Caco-2 (cell line): ENCODE measurements at regions not wholly inside any gene's neighbourhood (a gene's known extent, or its start where the extent isn't known, plus 50 kb on each side); places are given as distances from the start of the nearest gene placed in this dataset.
"Not testable (repeated sequence)": the region's sequence is repeated elsewhere in the genome, so short reads cannot be mapped to it uniquely, and the experiment has no call there.

Source experiments
- BruUV-seq: library from RNA; stranded (reverse); fragments of 400-500 nt; replicated peaks from 2 replicates; lab custom pipeline; 2021; lab: Mats Ljungman, UMichigan
- CTCF ChIA-PET: fragments of 300-600 bp; sonication (Branson Sonifier 250); formaldehyde crosslinking; loops from one replicate; lab custom pipeline; 2022; ENCODE audit warnings: antibody characterized with exemption; lab: Charles Lee
- POLR2A ChIA-PET: fragments of 300-600 bp; sonication (Branson Sonifier 250); formaldehyde crosslinking; loops from one replicate; lab custom pipeline; 2022; ENCODE audit warnings: antibody characterized with exemption; lab: Charles Lee
- DNase-seq, 2 experiments: peaks; one replicate each; pipeline versions ENCODE4 v3.0.0 to v3.0.0-alpha.2; 2020 to 2022
- H3K27me3 ChIP-seq: replicated peaks from 2 replicates; pipeline ENCODE4 v1.6.0; 2011; ENCODE audit warnings: low read length; ENCODE audit not compliant: control insufficient read depth, insufficient read depth
- H3K36me3 ChIP-seq: 2 replicates; pipeline ENCODE4 v1.5.1; 2011; ENCODE audit warnings: low read length; ENCODE audit not compliant: control insufficient read depth, insufficient read depth
- H3K4me1 ChIP-seq: fragments of 250-450 bp; sonication (Bioruptor Pico); 2 replicates; pipeline ENCODE4 v1.5.1; 2020; ENCODE audit warnings: mild to moderate bottlenecking
- H3K4me3 ChIP-seq: 2 replicates; pipeline ENCODE4 v1.5.1; 2011; ENCODE audit warnings: low read depth, mild to moderate bottlenecking, control low read depth, low read length
- H3K9me3 ChIP-seq: fragments of 250-450 bp; sonication (Bioruptor Pico); 2 replicates; pipeline ENCODE4 v1.5.1; 2020; ENCODE audit warnings: mild to moderate bottlenecking, moderate library complexity
- H3K27ac Mint-ChIP-seq: one replicate; pipeline ENCODE4 v1.8.0; 2022; ENCODE audit warnings: mixed read lengths; ENCODE audit not compliant: unreplicated experiment
- H3K27me3 Mint-ChIP-seq: one replicate; pipeline ENCODE4 v1.8.0; 2022; ENCODE audit warnings: mixed read lengths; ENCODE audit not compliant: insufficient read depth, unreplicated experiment
- H3K36me3 Mint-ChIP-seq: one replicate; pipeline ENCODE4 v1.8.0; 2022; ENCODE audit warnings: mild to moderate bottlenecking, mixed read lengths; ENCODE audit not compliant: insufficient read depth, unreplicated experiment
- H3K4me1 Mint-ChIP-seq: one replicate; pipeline ENCODE4 v1.8.0; 2022; ENCODE audit warnings: low read depth, mixed read lengths; ENCODE audit not compliant: unreplicated experiment
- H3K4me3 Mint-ChIP-seq: one replicate; pipeline ENCODE4 v1.8.0; 2022; ENCODE audit warnings: mild to moderate bottlenecking, moderate library complexity, mixed read lengths; ENCODE audit not compliant: unreplicated experiment
- H3K9me3 Mint-ChIP-seq: one replicate; pipeline ENCODE4 v1.8.0; 2022; ENCODE audit warnings: mixed read lengths; ENCODE audit not compliant: unreplicated experiment
- CTCF ChIP-seq, 2 experiments: fragments of 200-600 bp in 1 of 2; IDR thresholded peaks; 1 replicate in 1 of 2; 2 replicates in 1 of 2; pipeline versions ENCODE4 v1.5.1 to v1.8.0; 2011 to 2022; ENCODE audit warnings: antibody characterized with exemption in 1 of 2, control low read depth in 1 of 2, inconsistent platforms in 1 of 2, low read depth in 1 of 2, low read length in 1 of 2, mild to moderate bottlenecking in 1 of 2, moderate library complexity in 1 of 2; ENCODE audit not compliant: insufficient read depth in 1 of 2, severe bottlenecking in 1 of 2, unreplicated experiment in 1 of 2
- intact Hi-C: fragments of 100-400 bp; cut with micrococcal nuclease; formaldehyde crosslinking; loops from one replicate; pipeline ENCODE4 v1.10.0; 2022; ENCODE audit not compliant: unreplicated experiment

- DNase-seq, result no peak
- intact Hi-C loops, result no loop called here
- Mint-ChIP-seq H3K4me1 (no peaks in the 10 kb centered on the region), H3K27me3 (peaks cover 3% of the 10 kb centered on the region), H3K4me3 (no peak overlapping the region), H3K27ac (no peak overlapping the region), H3K36me3 (no peaks in the 10 kb centered on the region), H3K9me3 (no peaks in the 10 kb centered on the region)
- no peaks in the 10 kb centered on the region for H3K36me3 ChIP-seq
- ChIA-PET CTCF (no interaction called here), POLR2A (no interaction called here)
- H3K4me3 ChIP-seq, result no peak overlapping the region
- no TSS peak for BruUV-seq
- no peaks in the 10 kb centered on the region for H3K9me3 ChIP-seq
- TF ChIP-seq CTCF (IDR thresholded peaks at IDR 0.05; ENCODE audit: insufficient read depth in 1 of 2, low read depth in 1 of 2, low read length in 1 of 2, severe bottlenecking in 1 of 2, unreplicated experiment in 1 of 2), result no peak
- no peaks in the 10 kb centered on the region for H3K4me1 ChIP-seq
- no peaks in the 10 kb centered on the region for H3K27me3 ChIP-seq
Observed at GRCh38 chr2:167817422-167817821, 430.0 kb downstream of the STK39 start.

GRCh38 chr2:167816874-167817290 is 430.5 kb downstream of the STK39 start:
- no peaks in the 10 kb centered on the region for H3K36me3 ChIP-seq
- no peak for TF ChIP-seq CTCF (IDR thresholded peaks at IDR 0.05; ENCODE audit: insufficient read depth in 1 of 2, low read depth in 1 of 2, low read length in 1 of 2, severe bottlenecking in 1 of 2, unreplicated experiment in 1 of 2)
- H3K27ac Mint-ChIP-seq, result no peak overlapping the region
- H3K4me3 ChIP-seq, result no peak overlapping the region
- no peaks in the 10 kb centered on the region for H3K4me1 Mint-ChIP-seq
- CTCF ChIA-PET, result no interaction called here
- no peaks in the 10 kb centered on the region for H3K9me3 Mint-ChIP-seq
- BruUV-seq, result no TSS peak
- H3K4me1 ChIP-seq, result no peaks in the 10 kb centered on the region
- no peaks in the 10 kb centered on the region for H3K9me3 ChIP-seq
- POLR2A ChIA-PET, result no interaction called here
- H3K27me3 Mint-ChIP-seq, result peaks cover 3% of the 10 kb centered on the region
- intact Hi-C loops, result no loop called here
- no peaks in the 10 kb centered on the region for H3K27me3 ChIP-seq
- H3K36me3 Mint-ChIP-seq, result no peaks in the 10 kb centered on the region
- DNase-seq, result no peak
- no peak overlapping the region for H3K4me3 Mint-ChIP-seq

- DNase-seq, result no peak
- Histone ChIP-seq H3K9me3 (no peaks in the 10 kb centered on the region), H3K4me3 (no peak overlapping the region), H3K27me3 (no peaks in the 10 kb centered on the region), H3K4me1 (no peaks in the 10 kb centered on the region), H3K36me3 (no peaks in the 10 kb centered on the region)
- H3K4me3 Mint-ChIP-seq, result no peak overlapping the region
- H3K4me1 Mint-ChIP-seq, result no peaks in the 10 kb centered on the region
- H3K36me3 Mint-ChIP-seq, result no peaks in the 10 kb centered on the region
- ChIA-PET CTCF (no interaction called here), POLR2A (no interaction called here)
- H3K9me3 Mint-ChIP-seq, result no peaks in the 10 kb centered on the region
- TF ChIP-seq CTCF (IDR thresholded peaks at IDR 0.05; ENCODE audit: insufficient read depth in 1 of 2, low read depth in 1 of 2, low read length in 1 of 2, severe bottlenecking in 1 of 2, unreplicated experiment in 1 of 2), result no peak
- peaks cover 3% of the 10 kb centered on the region for H3K27me3 Mint-ChIP-seq
- intact Hi-C loops, result no loop called here
- BruUV-seq, result no TSS peak
- H3K27ac Mint-ChIP-seq, result no peak overlapping the region
Observed at GRCh38 chr2:167814881-167815718, 432.3 kb downstream of the STK39 start.

- H3K27ac Mint-ChIP-seq, POLR2A ChIA-PET, CTCF ChIA-PET, H3K4me1 Mint-ChIP-seq, H3K27me3 Mint-ChIP-seq, H3K4me3 ChIP-seq, H3K4me3 Mint-ChIP-seq, H3K4me1 ChIP-seq, H3K36me3 Mint-ChIP-seq, H3K9me3 Mint-ChIP-seq, H3K27me3 ChIP-seq, H3K36me3 ChIP-seq, intact Hi-C loops, H3K9me3 ChIP-seq, BruUV-seq, DNase-seq: not testable (repeated sequence)
Observed at GRCh38 chr2:167814482-167814880, 432.9 kb downstream of the STK39 start.

GRCh38 chr2:167809799-167810198 is 437.6 kb downstream of the STK39 start:
- H3K27ac Mint-ChIP-seq, CTCF ChIA-PET, H3K4me3 ChIP-seq, H3K36me3 ChIP-seq, H3K4me1 Mint-ChIP-seq, intact Hi-C loops, H3K27me3 Mint-ChIP-seq, H3K27me3 ChIP-seq, H3K9me3 ChIP-seq, BruUV-seq, POLR2A ChIA-PET, H3K4me1 ChIP-seq, H3K4me3 Mint-ChIP-seq, H3K9me3 Mint-ChIP-seq, H3K36me3 Mint-ChIP-seq, DNase-seq: not testable (repeated sequence)
